PFSK-1 (cell line): ENCODE measurements at regions not wholly inside any gene's neighbourhood (a gene's known extent, or its start where the extent isn't known, plus 50 kb on each side); places are given as distances from the start of the nearest gene placed in this dataset.

ENCODE experiments used
- POLR2AphosphoS5 ChIP-seq: IDR thresholded peaks from 2 replicates; pipeline ENCODE4 v1.6.1; 2012; ENCODE audit warnings: low read depth, mild to moderate bottlenecking, control low read depth, low read length, moderate library complexity
- TF ChIP-seq, protein P1 (sequence below), 2 experiments: IDR thresholded peaks; 2 replicates each; pipeline versions ENCODE4 v1.6.1 to v1.8.0; 2011 to 2012; ENCODE audit warnings: low read depth in 2 of 2, low read length in 2 of 2, control low read depth in 1 of 2, inconsistent platforms in 1 of 2, mild to moderate bottlenecking in 1 of 2, moderate library complexity in 1 of 2; ENCODE audit not compliant: insufficient read depth in 1 of 2

DNA sequence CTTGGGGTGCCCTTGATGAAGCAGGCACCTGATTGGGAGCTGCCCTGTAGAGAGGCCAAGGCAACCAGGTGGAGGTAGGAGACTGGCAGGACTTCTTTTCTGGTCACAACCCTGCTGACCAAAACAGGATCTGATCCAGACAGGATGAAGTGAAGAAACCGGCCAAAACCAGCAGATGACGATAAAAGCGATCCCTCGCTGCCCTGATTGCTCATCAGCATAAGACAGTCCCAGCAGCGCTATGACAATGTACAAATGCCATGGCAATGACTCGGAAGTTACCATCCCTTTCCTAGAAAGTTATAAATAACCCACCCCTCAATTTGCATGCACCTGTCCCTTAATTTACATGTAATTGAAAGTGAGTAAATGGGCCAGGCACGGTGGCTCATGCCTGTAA lies 88.4 kb upstream of the PDE10A start:
- TF ChIP-seq POLR2AphosphoS5 = no peak
- TF ChIP-seq, protein P1, sequence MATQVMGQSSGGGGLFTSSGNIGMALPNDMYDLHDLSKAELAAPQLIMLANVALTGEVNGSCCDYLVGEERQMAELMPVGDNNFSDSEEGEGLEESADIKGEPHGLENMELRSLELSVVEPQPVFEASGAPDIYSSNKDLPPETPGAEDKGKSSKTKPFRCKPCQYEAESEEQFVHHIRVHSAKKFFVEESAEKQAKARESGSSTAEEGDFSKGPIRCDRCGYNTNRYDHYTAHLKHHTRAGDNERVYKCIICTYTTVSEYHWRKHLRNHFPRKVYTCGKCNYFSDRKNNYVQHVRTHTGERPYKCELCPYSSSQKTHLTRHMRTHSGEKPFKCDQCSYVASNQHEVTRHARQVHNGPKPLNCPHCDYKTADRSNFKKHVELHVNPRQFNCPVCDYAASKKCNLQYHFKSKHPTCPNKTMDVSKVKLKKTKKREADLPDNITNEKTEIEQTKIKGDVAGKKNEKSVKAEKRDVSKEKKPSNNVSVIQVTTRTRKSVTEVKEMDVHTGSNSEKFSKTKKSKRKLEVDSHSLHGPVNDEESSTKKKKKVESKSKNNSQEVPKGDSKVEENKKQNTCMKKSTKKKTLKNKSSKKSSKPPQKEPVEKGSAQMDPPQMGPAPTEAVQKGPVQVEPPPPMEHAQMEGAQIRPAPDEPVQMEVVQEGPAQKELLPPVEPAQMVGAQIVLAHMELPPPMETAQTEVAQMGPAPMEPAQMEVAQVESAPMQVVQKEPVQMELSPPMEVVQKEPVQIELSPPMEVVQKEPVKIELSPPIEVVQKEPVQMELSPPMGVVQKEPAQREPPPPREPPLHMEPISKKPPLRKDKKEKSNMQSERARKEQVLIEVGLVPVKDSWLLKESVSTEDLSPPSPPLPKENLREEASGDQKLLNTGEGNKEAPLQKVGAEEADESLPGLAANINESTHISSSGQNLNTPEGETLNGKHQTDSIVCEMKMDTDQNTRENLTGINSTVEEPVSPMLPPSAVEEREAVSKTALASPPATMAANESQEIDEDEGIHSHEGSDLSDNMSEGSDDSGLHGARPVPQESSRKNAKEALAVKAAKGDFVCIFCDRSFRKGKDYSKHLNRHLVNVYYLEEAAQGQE (IDR thresholded peaks at IDR 0.05; ENCODE audit: insufficient read depth in 1 of 2, low read depth in 2 of 2, low read length in 2 of 2) = no peak
